ENCODE measurements at regions not wholly inside any gene's neighbourhood (a gene's known extent, or its start where the extent isn't known, plus 50 kb on each side); places are given as distances from the start of the nearest gene placed in this dataset.

DNA sequence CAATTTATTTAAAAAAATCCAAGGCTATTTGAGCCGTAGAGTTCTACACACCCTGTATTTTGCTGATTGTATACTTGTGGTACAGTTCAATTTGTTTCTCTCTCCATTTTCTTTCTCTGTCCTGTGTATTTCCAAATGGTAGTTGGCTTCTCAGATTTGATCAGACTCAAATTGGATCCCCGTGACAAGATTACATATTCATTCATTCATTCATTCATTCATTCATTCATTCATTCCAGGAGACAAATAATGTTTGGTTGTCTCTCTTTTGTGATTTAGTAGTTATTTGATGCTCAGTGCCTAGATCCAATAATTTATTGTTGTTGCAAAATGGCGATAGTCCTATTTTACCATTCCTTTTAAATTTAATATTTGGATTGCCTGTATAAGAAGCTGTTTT lies 292.8 kb upstream of the RIOK2 start:
- H3K27me3 ChIP-seq, result no peaks in the 10 kb centered on the region
- intact Hi-C loops (cut with DNase I; ENCODE audit: low total_unique reads), result no loop called here
- H3K9me3 ChIP-seq, result peaks cover 13 to 17% of the 10 kb centered on the region in 2 donors
- H3K4me1 ChIP-seq, result no peaks in the 10 kb centered on the region
- H3K4me3 ChIP-seq, result no peak overlapping the region
- TF ChIP-seq, protein P1, sequence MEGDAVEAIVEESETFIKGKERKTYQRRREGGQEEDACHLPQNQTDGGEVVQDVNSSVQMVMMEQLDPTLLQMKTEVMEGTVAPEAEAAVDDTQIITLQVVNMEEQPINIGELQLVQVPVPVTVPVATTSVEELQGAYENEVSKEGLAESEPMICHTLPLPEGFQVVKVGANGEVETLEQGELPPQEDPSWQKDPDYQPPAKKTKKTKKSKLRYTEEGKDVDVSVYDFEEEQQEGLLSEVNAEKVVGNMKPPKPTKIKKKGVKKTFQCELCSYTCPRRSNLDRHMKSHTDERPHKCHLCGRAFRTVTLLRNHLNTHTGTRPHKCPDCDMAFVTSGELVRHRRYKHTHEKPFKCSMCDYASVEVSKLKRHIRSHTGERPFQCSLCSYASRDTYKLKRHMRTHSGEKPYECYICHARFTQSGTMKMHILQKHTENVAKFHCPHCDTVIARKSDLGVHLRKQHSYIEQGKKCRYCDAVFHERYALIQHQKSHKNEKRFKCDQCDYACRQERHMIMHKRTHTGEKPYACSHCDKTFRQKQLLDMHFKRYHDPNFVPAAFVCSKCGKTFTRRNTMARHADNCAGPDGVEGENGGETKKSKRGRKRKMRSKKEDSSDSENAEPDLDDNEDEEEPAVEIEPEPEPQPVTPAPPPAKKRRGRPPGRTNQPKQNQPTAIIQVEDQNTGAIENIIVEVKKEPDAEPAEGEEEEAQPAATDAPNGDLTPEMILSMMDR (IDR thresholded peaks at IDR 0.05), result no peak
- TF ChIP-seq POLR2A (IDR thresholded peaks at IDR 0.05) (no peak), POLR2AphosphoS5 (IDR thresholded peaks at IDR 0.05) (no peak)
- DNase-seq (ENCODE audit: low spot score in 2 of 2), result no peak
- no peaks in the 10 kb centered on the region for H3K36me3 ChIP-seq
- no peak overlapping the region for H3K27ac ChIP-seq

DNA sequence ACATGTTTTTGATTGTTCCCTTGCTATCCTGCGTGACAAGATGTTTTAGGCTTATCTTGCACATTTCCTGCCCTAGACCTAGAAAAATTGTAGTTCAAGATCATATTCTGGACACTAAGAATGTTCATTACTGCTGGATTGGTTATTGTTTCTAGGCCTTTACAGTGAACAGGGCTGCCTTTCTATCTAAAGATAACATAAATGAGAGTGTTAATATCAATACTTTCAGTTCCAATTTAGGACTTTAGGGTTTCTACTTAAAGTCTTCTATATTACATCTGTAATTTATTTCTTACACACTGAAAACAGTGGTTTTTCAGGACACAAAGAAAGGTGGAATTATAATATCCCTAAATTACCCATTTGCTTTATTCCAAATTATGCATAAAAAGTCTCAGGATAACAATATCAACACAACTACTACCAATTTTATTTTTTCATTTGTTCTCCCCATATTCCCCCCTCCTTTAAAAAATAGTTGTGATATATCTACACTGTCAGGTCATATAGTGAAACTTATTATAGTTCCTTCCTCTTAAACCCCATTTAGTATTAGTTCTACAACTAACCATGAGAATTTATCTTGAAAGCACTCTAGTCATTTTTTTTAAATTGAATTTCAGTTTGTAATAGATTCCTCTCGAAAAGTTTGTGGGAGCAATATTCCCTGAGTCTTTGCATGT lies 293.9 kb upstream of the RIOK2 start:
- intact Hi-C loops (cut with DNase I; ENCODE audit: low total_unique reads), result no loop called here
- peaks cover 1 to 5% of the 10 kb centered on the region in 2 donors for H3K9me3 ChIP-seq
- no peaks in the 10 kb centered on the region for H3K4me1 ChIP-seq
- no peak overlapping the region for H3K4me3 ChIP-seq
- DNase-seq (ENCODE audit: low spot score in 2 of 2), result no peak
- H3K36me3 ChIP-seq, result no peaks in the 10 kb centered on the region
- TF ChIP-seq POLR2A (IDR thresholded peaks at IDR 0.05), result no peak
- no peaks in the 10 kb centered on the region for H3K27me3 ChIP-seq
- H3K27ac ChIP-seq, result no peak overlapping the region

DNA sequence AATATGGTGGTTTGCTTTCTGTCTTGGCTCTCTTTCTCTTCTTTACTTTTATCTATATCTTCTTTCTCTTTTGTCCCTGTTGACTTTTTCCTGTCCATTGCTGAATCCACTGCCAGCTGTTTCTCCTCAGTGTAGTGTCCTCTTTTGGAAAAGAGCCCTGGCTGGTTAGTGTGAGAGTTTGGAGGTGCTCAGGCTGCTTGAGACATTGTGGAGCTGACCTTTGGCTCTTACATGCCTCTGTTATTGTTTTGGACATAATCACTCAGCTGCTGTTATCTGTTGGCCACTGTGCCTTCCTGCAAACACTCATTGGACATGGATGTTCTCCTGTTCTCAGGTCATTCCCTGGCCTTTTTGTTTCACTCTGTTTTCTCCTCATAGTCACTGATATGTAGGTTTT lies 295.4 kb upstream of the RIOK2 start:
- H3K4me1 ChIP-seq, result no peaks in the 10 kb centered on the region
- intact Hi-C loops (cut with DNase I; ENCODE audit: low total_unique reads), result no loop called here
- no peak overlapping the region for H3K27ac ChIP-seq
- TF ChIP-seq, protein P1 (IDR thresholded peaks at IDR 0.05), result no peak
- TF ChIP-seq POLR2AphosphoS5 (IDR thresholded peaks at IDR 0.05), result no peak
- no peak for TF ChIP-seq POLR2A (IDR thresholded peaks at IDR 0.05)
- H3K27me3 ChIP-seq, result no peaks in the 10 kb centered on the region
- no peaks in the 10 kb centered on the region for H3K9me3 ChIP-seq
- DNase-seq (ENCODE audit: low spot score in 2 of 2), result no peak
- no peaks in the 10 kb centered on the region for H3K36me3 ChIP-seq
- H3K4me3 ChIP-seq, result no peak overlapping the region

DNA sequence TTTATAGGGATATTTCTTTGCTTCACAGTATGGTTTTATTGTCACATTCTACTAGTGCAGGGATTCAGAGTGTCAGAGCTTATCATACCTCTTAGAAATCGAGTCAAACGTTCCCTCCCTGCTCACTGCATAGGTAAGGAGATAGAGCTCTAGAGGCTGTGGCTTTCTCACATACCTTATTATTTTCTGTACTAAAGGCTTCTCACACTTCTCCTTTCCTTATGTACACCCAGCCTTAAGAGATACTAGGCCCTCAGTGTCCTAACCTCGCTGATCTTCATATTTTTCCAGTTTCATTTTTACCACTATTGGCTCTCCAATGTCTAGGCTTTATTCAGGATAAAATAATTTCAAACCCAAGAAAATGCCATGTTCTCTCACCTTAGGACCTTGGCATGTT lies 297.3 kb upstream of the RIOK2 start:
- H3K4me3 ChIP-seq, result no peak overlapping the region
- H3K27ac ChIP-seq, result no peak overlapping the region
- no peaks in the 10 kb centered on the region for H3K27me3 ChIP-seq
- no peaks in the 10 kb centered on the region for H3K4me1 ChIP-seq
- no peak for DNase-seq (ENCODE audit: low spot score in 2 of 2)
- TF ChIP-seq, protein P1 (IDR thresholded peaks at IDR 0.05), result no peak
- no peak for TF ChIP-seq POLR2A (IDR thresholded peaks at IDR 0.05)
- no peak for TF ChIP-seq POLR2AphosphoS5 (IDR thresholded peaks at IDR 0.05)
- H3K9me3 ChIP-seq, result no peaks in the 10 kb centered on the region
- H3K36me3 ChIP-seq, result no peaks in the 10 kb centered on the region
- intact Hi-C loops (cut with DNase I; ENCODE audit: low total_unique reads), result no loop called here

DNA sequence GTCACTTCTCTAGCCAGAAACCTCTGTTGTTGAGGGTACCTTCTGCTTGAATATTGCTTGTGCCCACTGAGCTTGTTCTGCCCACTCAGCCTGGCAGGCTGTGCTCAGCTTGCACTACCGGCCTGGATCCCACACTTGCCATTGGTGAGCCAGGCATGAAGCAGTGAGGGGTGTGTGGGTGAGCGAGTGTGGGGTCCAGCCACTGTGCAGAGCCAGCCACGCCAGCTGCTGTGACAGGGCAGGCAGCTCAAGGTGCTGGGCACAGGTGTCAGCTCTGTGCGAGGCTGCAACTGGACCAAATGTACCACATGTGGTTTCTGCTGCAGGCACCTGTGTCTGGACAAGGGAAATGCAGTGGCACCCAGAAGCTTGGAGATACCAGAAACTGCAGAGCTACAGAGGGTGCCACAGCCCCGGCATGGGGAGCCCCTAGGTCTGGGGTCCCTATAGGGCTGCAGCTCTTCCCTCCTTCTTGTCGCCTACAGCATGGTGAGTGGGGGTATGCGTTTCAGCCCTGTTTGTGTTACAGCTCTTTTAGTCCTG lies 305.1 kb upstream of the RIOK2 start:
- no peak for DNase-seq (ENCODE audit: low spot score in 2 of 2)
- no peak overlapping the region for H3K4me3 ChIP-seq
- no peaks in the 10 kb centered on the region for H3K27me3 ChIP-seq
- intact Hi-C loops (cut with DNase I; ENCODE audit: low total_unique reads), result no loop called here
- TF ChIP-seq, protein P1 (IDR thresholded peaks at IDR 0.05), result no peak
- no peak for TF ChIP-seq POLR2AphosphoS5 (IDR thresholded peaks at IDR 0.05)
- H3K9me3 ChIP-seq, result no peaks in the 10 kb centered on the region
- H3K27ac ChIP-seq, result no peak overlapping the region
- no peaks in the 10 kb centered on the region for H3K36me3 ChIP-seq
- H3K4me1 ChIP-seq, result no peaks in the 10 kb centered on the region
